Stomach (tissue), 4 donors: ENCODE measurements at regions not wholly inside any gene's neighbourhood (a gene's known extent, or its start where the extent isn't known, plus 50 kb on each side); places are given as distances from the start of the nearest gene placed in this dataset.

ENCODE experiments used
- CTCF ChIP-seq, 7 experiments: fragments of 450-650 bp in 4 of 7; fragments of 200-600 bp in 3 of 7; sonication (generic) in 3 of 7; IDR thresholded peaks; one replicate each; pipeline ENCODE4 v1.5.1; 2016 to 2019; ENCODE audit warnings: antibody characterized with exemption in 7 of 7, control low read depth in 2 of 7, mild to moderate bottlenecking in 1 of 7
- EP300 ChIP-seq: sonication (generic); formaldehyde crosslinking; IDR thresholded peaks from one replicate; pipeline ENCODE4 v1.6.1; 2017; ENCODE audit warnings: antibody characterized with exemption
- POLR2A ChIP-seq, 4 donors: fragments of 450-650 bp; IDR thresholded peaks; one replicate each; pipeline ENCODE4 v1.6.1; 2016; ENCODE audit warnings: antibody characterized with exemption in 4 of 4, control low read depth in 2 of 4, mild to moderate bottlenecking in 1 of 4, moderate library complexity in 1 of 4
- POLR2AphosphoS5 ChIP-seq, 3 donors: sonication (generic); formaldehyde crosslinking; IDR thresholded peaks; one replicate each; pipeline ENCODE4 v1.6.1; 2016; ENCODE audit warnings: antibody characterized with exemption in 3 of 3

DNA sequence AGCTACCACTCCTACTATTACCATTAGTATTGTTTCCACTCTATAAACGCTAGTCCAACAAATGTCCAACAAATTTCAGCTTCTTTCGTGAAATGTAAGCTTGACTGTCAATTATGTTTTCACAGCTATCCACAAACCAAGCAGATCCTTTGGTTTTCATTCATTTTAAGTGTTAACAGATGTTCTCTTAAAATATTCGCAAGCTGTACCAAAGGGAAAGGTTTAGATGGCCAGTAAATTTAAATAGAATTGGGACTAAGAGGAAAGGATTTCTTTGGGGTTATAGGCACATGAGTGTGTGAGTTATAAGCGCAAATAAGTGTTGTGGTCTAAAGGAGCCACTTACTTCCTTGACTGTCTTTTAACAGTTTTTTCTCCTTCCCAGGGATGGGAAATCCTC is 136.8 kb upstream of the ADRA1B start:
- no peak for TF ChIP-seq CTCF (IDR thresholded peaks at IDR 0.05)
- TF ChIP-seq POLR2A (IDR thresholded peaks at IDR 0.05): no peak
- TF ChIP-seq POLR2AphosphoS5 (IDR thresholded peaks at IDR 0.05): no peak
- TF ChIP-seq EP300: no peak
